AG04450 (cell line): ENCODE measurements at regions not wholly inside any gene's neighbourhood (a gene's known extent, or its start where the extent isn't known, plus 50 kb on each side); places are given as distances from the start of the nearest gene placed in this dataset.

Experiments
- CTCF ChIA-PET: fragments of 300-600, 350-600 bp; formaldehyde crosslinking; extraction: SDS; loops from one replicate; lab custom pipeline; 2022; ENCODE audit warnings: antibody characterized with exemption, inconsistent platforms; lab: Charles Lee
- POLR2A ChIA-PET: fragments of 350-600 bp; formaldehyde crosslinking; extraction: SDS; loops from one replicate; lab custom pipeline; 2021; ENCODE audit warnings: antibody characterized with exemption, inconsistent platforms; lab: Yijun Ruan, JAX
- DNase-seq: peaks from one replicate; pipeline ENCODE4 v3.0.0-alpha.2; 2011; ENCODE audit warnings: low read depth, low spot score
- H3K27ac ChIP-seq: one replicate; pipeline ENCODE4 v1.5.1; 2012; ENCODE audit warnings: low read depth, low read length, control low read depth
- H3K27me3 ChIP-seq: one replicate; pipeline ENCODE4 v1.6.0; 2012; ENCODE audit warnings: low read length; ENCODE audit not compliant: control insufficient read depth, insufficient read depth
- H3K4me3 ChIP-seq: 2 replicates; pipeline ENCODE4 v1.5.1; 2011; ENCODE audit warnings: mild to moderate bottlenecking, low read depth, low read length, control low read depth
- H3K9me3 ChIP-seq: 2 replicates; pipeline ENCODE4 v1.5.1; 2012; ENCODE audit warnings: low read length; ENCODE audit not compliant: control insufficient read depth, insufficient read depth
- TF ChIP-seq, protein P1 (sequence below): IDR thresholded peaks from 2 replicates; pipeline ENCODE4 v1.5.1; 2011; ENCODE audit warnings: low read depth, low read length, control low read depth, inconsistent platforms

DNA sequence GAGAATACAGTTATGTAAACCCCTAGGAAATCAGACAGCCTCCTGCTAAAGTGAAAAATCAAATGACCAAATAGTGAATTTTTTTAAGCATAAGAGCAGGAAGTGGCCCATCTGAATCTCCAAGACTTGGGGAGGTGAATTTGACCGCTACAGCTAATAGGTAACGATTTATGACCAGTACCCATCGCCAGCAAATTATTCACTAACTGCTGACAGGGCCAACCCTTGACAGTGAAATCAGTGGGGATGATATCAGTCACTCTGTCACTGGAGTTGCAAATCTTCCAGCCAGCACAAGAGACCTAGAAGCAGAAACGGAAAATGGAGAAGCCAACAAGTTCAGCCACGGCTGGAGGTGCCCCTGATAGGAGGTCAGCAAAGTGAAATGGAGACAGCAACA lies 164.3 kb upstream of the PIK3C3 start:
- Histone ChIP-seq H3K4me3 (no peak overlapping the region), H3K27me3 (no peaks in the 10 kb centered on the region), H3K27ac (no peak overlapping the region), H3K9me3 (no peaks in the 10 kb centered on the region)
- POLR2A ChIA-PET, result no interaction called here
- TF ChIP-seq, protein P1, sequence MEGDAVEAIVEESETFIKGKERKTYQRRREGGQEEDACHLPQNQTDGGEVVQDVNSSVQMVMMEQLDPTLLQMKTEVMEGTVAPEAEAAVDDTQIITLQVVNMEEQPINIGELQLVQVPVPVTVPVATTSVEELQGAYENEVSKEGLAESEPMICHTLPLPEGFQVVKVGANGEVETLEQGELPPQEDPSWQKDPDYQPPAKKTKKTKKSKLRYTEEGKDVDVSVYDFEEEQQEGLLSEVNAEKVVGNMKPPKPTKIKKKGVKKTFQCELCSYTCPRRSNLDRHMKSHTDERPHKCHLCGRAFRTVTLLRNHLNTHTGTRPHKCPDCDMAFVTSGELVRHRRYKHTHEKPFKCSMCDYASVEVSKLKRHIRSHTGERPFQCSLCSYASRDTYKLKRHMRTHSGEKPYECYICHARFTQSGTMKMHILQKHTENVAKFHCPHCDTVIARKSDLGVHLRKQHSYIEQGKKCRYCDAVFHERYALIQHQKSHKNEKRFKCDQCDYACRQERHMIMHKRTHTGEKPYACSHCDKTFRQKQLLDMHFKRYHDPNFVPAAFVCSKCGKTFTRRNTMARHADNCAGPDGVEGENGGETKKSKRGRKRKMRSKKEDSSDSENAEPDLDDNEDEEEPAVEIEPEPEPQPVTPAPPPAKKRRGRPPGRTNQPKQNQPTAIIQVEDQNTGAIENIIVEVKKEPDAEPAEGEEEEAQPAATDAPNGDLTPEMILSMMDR, result no peak
- DNase-seq, result no peak
- CTCF ChIA-PET, result no interaction called here

DNA sequence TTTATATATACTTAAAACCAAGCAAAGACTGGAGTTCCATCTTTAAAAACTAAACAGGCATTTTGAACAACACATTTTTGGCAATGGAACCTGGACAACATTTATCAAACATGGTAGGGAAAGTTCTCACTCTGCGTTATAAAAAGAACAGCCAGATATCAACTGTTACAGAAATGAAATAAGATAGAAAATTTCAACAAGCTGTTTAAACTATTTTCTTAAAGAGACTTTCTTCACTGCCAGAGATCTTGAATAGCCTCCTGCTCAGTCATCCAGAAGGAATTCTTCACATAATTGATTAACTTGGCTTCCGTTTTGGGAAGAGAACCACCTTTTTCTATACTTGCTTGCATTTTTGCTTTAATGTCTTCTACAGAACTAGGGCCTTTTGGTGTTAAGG lies 166.0 kb upstream of the PIK3C3 start:
- no peak for DNase-seq
- Histone ChIP-seq H3K9me3 (no peaks in the 10 kb centered on the region), H3K27ac (no peak overlapping the region), H3K27me3 (no peaks in the 10 kb centered on the region), H3K4me3 (no peak overlapping the region)
- TF ChIP-seq, protein P1, result no peak
- POLR2A ChIA-PET, result no interaction called here
- CTCF ChIA-PET, result no interaction called here

- no peaks in the 10 kb centered on the region for H3K27me3 ChIP-seq
- no peaks in the 10 kb centered on the region for H3K9me3 ChIP-seq
- TF ChIP-seq, protein P1, result no peak
- DNase-seq, result no peak
- ChIA-PET POLR2A (no interaction called here), CTCF (no interaction called here)
- H3K4me3 ChIP-seq, result no peak overlapping the region
- no peak overlapping the region for H3K27ac ChIP-seq
Observed at GRCh38 chr18:41783879-41784278, 171.2 kb upstream of the PIK3C3 start.

- Histone ChIP-seq H3K27ac (no peak overlapping the region), H3K27me3 (no peaks in the 10 kb centered on the region), H3K4me3 (no peak overlapping the region), H3K9me3 (no peaks in the 10 kb centered on the region)
- TF ChIP-seq, protein P1, result no peak
- CTCF ChIA-PET, result no interaction called here
- no peak for DNase-seq
- POLR2A ChIA-PET, result no interaction called here
Observed at GRCh38 chr18:41783065-41783818, 171.8 kb upstream of the PIK3C3 start.

DNA sequence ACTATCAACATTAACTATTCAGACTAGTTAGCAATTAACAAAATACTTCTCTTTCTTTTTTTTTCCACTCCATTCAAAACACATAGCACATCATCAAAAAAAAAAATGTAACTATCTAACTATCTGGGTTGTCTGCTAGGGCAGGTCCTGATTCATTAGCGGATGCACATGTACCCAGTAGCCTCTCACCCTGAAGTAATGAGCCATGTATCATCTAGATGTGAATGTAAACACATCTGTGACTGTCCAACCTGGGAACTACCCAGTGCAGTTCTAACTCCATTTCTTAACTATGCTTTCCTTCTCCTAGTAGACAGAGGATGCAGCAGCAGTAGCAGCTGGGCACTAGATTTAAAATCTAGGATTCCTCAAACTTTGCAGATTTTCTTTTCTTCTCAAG lies 183.1 kb upstream of the PIK3C3 start:
- H3K27ac ChIP-seq, result no peak overlapping the region
- no peak overlapping the region for H3K4me3 ChIP-seq
- TF ChIP-seq, protein P1, result no peak
- H3K27me3 ChIP-seq, result no peaks in the 10 kb centered on the region
- no peaks in the 10 kb centered on the region for H3K9me3 ChIP-seq
- DNase-seq, result no peak
- POLR2A ChIA-PET, result no interaction called here
- CTCF ChIA-PET, result no interaction called here
